ELR (cell line): ENCODE measurements at regions not wholly inside any gene's neighbourhood (a gene's known extent, or its start where the extent isn't known, plus 50 kb on each side); places are given as distances from the start of the nearest gene placed in this dataset.

Experiments
- DNase-seq: peaks from one replicate; pipeline ENCODE4 v3.0.0-alpha.2; 2015; ENCODE audit warnings: low read depth

DNA sequence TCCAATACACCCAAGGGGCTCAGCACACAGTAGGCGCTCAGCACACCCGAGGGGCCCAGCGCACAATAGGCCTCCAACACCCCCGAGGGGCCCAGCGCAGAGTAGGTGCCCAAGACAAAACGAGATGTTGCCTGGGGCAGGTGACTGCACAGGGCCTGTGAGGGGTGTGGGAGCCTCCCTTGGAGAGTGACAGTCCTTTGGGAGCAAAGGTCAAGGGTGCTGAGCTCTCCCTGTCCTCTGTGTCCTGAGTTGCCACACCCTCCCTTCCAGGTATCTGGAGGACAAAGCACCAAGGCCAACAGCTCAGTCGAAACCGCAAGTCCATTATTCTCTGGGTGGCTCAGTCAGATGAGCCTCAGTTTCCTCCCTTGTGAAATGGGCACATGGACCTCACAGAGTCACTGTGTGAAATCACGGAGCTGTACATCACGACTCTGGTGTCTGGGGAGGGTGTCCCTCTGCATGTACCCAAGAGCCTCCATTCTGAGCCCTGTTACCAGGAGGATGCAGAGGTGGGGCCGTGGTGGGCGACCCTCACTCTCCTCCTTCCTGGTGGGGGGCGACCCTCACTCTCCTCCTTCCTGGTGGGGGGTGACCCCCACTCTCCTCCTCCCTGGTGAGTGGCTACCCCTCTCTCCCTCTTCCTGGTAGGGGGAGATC, 81.3 kb downstream of the FOXL3 start:
- DNase-seq = peak; percentile 20

DNA sequence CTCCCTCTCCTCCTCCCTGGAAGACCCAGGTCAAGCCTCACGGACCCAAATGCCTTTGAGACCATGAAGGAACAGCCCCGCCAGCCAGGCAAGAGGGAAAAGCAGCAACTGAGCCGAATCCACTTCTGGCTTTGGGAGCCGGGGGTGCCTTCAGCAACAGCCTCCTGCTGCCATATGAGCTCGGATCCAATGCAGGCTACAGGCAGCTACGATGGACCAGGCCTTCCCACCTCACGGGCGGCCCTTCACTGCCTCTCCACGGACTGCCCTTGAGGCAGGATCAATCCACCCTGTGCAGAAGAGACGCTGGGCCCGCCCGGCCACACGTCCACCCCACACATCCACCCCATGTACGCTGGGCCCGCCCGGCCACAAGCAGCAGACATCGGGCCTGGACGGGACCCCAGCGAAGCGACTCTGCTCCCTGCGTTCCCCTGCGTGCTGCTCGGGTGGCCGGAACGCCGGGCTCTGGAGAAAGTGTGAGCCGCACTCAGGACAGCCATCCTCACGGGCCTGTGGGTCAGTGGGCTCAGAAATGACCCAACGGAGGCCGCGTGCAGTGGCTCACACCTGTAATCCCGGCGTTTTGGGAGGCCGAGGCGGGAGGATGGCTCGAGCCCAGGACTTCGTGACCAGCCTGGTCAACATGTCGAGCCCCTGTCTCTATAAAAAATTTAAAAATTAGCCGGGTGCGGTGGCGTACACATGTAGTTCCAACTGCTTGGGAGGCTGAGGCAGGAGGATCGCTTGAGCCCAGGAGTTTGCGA, 82.0 kb downstream of the FOXL3 start:
- DNase-seq = peak; percentile 31

DNA sequence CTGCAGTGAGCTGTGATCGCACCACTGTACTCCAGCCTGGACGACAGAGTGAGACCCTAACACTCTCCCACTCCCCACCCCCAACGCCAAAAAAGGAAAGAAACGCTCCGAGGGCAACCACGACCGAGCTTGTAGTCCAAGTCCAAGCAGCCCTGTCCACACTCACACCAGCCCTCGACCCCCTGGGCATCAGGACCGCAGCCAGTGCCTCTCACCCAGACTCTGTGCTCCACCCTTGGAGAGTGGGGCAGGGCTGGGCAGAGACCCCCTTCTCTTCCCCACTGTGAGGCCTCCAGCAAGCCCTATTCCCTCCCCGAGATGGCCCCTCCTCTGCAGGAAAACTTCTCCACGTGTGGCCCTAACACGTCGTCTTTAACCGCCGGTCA, 82.6 kb downstream of the FOXL3 start:
- DNase-seq = no peak

DNA sequence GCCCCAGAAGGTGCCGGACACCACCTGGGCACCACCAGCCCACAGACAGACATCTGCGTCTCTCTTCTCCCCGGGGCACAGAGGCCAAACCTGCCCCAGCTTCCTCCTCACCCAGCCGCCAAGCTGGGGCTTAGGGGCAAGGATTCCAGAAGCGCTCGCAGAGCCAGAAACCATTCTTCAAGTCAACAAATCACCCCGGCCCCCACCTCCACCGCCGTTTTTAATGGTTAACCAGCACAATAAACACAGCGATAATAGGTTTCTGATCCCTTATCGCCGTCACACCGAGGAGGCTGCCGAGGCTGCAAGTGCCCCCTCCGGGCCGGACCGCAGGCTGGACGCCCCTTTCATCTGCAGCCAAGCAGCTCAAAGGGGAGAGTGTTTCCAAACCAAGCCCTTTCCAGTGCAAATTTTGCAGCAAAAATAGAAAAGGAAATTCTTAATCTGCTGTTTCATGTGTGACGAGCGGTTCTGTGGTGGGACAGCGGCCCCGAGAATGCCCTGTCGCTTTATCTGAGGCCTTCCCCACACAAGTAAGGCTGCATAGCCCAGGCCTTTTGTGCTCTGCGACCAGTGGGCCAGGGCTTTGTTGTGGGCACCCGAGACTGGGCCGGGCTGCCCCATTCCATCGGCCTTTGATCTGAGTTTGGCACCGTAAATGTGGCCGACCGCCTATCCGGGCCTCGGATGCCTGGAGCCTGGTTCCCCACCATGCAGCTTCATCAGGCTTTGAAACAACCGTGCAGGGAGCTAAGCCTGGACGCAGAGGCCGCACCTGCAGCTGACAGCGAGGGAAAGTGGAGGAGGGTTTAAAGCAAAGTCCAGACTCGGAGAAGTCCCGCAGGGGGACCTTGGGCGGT, 83.2 kb downstream of the FOXL3 start:
- DNase-seq = no peak

DNA sequence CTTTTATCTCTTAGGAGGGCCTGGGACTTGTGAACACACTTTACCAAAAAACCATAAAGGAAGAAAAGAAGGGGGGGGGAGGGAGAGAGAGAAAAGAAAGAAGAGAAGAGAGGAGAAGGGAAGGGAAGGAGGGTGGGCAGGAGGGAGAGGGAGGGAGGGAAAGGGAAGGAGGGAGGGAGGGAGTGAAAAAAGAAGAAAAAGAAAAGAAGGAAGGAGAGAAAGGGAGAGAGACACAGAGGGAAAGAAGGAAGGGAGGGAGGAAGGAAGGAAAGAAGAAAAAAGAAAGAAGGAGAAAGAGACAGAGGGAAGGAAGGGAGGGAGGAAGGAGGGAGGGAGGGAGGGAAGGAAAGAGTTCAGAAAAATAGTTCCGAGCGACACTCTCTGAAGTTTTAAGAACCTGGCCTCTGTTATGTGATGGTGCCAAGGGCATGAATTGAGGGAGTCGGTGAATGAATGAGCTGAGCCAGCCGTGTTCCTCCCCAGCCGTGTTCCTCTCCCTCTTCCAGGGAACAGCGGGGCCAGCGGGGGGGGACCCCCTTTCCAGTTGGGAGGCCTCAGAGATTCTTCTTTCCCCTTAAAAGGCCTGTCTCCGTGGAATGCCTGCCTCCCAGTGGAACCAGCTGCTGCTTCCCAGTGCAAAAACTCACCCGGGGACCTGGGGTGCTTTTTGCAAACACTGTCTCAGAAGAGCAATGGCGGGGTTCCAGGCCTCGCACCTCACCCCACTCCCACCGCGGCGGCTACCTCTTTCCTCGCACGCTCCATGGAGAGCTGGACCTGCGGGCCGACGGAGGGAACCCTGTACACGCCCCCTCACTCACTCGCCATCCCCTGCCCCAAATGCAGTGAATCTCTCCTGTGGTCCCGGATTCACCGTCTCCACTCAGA, 84.1 kb downstream of the FOXL3 start:
- DNase-seq = no peak

DNA sequence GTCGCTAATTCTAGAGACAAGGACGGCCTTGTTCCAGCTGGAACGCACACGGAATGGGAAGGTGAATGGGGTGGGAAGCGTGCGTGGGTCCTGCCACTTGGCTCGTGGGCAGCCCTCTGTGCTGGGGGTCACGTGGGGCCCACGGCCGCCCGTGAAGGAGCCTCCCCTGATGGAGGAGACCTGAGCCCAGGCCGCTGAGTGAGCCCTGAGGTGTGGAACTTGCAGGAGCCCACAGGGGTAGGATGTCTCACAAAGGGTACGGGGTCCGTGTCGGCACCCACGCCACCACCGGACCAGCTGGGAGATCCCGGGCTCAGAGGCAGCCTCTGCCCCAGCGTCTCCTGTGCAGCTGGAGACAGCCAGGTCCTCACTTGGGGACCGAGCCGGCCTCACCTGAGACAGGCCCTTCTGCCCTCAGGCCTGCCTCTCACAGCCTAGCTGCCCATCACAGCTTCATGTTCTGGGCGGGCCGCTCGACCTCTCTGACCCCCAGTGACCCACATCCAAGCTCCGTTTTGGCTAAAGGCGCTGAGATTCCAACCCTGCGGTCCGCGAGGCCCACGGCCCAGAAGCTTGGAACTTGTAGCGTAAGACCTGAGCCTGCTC, 84.8 kb downstream of the FOXL3 start:
- no peak for DNase-seq

DNA sequence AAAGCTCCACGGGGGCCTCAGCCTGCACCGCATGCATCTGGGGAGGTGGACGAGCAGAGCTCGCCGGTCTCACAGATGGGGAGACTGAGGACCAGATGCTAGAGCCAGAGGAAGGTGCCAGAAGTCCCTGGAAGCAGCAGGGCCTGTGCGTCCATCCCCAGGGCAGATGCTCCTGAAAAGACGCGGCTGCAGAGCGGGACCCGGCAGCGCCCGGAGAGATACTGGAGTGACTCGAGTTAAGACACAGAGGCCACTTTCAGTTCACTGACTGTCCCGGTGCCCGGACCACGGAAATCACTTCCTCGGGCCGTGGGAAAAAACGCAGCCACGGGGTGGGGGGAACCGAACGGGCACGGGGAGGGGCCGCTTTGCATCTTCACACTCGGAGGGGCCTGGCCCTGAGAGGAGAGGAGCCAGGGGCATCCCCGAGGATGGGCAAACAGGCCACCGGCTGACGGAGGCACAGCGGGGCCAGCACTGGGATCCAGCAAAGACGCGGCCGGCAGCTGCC, 85.4 kb downstream of the FOXL3 start:
- no peak for DNase-seq

DNA sequence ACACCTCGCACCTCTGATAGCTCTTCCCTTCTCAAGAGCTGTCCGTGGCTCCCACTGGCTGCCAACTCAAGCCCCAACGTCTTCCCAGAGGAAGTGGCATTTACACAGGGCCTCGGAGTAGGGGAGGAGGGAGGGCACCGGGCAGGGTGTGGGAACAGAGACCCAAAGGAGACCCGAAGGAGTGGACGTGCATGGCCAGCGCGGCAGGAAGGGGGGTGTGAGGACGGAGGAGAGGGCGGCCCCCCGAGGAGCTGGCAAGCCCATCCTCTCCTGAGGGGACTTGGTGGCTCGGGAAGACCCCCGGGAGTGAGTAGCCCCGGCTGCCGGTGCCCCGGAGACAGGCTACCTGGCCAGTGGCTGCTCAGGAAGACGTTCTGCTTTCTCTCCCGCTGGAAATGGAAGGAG, 85.9 kb downstream of the FOXL3 start:
- DNase-seq = no peak

DNA sequence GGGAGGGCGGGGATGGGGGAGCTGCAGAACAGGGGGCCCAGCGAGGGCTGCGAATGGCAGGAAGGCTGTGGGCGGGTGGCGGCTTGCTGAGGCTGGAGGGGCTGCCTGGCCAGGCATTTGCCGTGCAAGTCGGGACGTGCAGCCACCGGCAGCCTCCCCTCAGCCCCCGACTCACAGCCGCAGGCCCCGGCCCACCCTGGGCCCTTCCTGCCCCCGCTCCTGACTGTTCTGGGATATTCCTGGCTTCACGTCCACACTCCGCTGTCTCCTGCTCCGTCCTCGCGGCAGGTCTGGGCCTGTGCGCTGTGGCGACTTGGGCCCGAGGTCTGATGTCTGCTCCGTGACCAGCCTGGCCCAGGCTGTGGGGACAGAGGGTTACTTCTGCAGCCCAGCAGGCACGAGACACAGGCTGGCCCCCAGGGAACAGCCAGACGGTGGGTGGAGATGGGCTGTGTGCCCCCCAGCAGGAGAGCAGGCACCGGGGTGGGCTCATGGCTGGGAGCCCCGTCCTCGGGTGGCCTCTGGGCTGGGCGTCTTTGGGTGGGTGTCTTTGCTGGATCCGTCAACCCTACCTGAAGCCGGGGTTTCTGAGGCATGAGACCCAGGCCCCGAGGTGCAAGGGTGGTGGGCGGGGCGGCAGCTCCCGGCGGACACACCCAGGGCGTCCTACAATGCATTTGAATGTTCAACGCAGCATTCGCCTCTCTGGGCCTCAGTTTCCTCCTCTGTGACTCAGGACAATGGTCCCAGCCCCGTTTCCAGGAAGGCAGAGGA, 86.5 kb downstream of the FOXL3 start:
- DNase-seq = no peak

DNA sequence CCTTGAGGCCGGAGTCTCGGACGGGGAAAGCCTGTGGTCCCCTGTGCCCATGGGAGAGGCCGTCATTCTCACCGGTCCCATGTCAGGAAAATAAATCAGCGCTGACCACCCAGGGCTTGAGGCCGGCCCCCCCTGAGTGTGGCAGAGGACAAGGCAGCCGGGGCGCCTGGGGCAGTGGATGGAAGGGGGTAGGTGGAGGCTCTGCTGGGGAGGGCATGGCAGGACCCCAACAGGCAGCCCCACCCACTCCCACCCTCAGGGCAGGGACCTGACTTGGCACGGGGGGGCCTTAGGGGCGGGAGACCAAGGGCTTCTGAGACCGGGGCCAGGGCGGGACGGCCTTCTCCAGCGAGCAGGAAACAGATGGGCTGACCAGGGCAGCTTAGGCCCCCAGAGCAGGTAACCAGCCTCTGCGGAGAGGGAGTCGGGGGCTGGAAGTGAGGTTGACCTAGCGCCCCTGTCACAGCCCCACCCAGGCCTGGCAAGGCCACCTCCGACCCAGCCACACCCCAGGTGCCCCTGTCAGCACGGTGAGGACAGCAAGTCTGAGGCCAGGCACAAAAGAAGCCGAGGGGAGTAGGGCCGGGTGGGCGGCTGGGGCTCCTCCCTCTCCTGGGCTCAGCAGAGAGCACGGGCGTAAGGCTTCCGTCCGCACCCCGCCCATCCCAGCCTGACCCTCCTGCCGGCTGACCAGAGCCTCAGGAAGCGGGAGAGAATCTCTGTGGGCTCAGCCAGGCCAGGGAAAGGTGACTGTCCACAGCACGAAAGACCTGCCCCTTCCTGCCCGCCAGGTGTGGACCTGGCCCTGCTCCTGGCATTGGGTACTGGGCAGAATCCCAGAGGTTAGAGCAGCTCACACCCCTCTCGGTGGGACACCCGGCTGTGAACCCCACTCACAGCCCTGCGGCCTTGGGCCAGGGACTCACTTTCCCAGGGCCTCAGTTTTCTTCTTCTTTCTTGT, 87.4 kb downstream of the FOXL3 start:
- no peak for DNase-seq

DNA sequence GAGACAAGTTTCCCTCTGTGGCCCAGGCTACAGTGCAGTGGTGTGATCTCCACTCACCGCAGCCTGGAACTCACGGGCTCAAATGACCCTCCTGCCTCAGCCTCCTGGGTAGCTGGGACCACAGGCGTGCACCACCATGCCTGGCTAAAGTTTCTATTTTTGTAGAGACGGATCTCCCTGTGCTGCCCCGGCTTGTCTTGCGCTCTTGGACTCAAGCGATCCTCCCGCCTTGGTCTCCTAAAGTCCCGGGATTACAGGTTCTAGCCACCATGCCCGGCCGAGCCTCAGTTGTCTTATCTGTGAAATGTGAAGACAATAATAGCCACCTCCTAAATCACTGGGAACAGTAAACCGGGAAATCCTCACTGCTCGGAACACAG, 88.1 kb downstream of the FOXL3 start:
- DNase-seq = no peak

DNA sequence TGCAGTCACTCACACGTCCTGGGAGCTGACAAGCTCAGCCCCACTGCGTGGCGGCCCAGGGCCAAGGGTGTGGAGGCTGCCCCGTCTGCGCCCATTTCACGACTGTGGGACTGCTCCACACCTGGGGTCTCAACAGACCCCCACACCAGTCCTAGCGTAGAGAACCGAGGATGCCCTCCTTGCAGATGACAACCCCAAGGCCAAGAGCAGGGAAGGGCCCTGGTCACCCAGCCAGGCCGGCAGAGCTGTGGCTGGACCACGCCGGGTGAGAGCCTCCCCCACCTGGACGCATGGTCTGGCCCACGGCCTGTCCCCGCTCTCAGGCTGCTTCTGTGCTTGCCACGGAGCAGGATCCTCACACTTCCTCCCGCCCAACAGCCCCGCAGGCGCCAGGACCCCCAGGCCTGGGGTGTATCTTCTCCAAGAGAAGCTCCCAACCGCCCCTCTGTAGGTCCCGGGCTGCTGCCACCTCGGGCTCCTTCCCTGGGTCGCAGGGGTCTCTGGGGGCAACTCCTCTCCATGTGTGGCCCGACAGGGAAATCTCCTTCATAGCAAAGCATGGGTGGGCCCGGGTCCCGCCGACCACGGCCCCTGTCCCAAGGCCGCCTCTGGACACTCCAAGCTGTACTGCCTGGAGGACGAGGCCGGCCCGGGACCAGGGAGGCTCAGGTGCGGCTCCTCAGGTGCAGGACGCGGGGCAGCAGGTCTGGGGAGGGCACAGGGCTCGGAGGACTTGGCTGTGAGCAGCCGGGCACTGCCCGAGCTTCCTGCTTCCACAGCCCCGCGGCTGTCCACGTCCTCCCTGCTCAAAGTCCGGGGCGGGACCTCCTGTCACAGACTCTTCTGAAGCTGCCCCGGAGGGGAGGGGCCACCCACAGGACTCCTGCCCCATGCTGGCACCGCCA, 88.8 kb downstream of the FOXL3 start:
- DNase-seq = no peak

DNA sequence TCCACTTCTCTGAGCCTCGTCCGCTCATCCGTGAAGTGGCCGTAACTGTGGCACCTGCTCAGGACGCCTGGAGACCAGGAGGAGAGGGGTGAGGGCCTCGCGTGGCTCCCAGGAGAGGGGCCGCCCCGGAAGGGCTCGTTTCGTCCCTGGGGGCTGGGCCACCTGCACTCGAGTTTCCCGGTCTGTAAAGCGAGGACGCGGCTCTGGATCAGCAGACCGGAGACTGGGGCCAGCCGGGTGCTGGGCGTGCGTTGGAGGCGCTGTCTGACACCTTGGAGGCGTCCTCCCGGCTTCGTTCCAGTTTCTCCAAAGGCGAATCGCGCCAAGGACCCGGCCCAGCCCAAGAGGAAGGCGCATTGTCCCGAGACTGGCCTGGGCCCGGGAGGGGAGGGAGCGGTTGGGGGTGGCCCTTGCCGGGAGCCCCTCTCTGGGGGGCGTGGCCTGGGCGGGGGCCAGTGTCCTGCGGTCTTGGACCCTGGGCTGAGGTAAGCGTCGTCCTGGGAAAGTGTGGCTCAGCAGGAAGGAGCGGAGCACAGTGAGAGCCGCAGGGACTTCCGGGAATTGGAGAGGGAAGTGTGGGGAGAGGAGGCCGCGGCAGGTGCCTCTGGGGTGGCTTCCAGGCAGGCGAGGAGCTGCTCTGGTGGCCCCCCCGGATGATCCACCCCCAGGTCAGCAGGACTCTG, 89.6 kb downstream of the FOXL3 start:
- DNase-seq = no peak

DNA sequence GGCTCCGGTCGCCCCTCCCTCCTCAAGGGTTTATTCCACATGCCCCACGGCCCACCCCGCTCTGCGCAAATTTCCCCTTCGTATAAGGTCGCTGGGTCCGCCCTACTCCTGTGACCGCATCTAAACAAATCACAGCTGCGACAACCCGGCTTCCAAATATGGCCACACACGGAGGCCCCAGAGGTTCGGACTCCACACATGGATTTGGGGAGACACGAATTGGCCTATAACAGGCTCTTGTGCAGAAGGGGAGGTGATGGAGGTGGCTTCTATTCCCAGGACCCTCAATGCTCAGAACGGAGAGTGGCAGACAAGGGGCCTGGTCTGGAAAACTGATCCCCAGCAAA, 90.1 kb downstream of the FOXL3 start:
- no peak for DNase-seq

DNA sequence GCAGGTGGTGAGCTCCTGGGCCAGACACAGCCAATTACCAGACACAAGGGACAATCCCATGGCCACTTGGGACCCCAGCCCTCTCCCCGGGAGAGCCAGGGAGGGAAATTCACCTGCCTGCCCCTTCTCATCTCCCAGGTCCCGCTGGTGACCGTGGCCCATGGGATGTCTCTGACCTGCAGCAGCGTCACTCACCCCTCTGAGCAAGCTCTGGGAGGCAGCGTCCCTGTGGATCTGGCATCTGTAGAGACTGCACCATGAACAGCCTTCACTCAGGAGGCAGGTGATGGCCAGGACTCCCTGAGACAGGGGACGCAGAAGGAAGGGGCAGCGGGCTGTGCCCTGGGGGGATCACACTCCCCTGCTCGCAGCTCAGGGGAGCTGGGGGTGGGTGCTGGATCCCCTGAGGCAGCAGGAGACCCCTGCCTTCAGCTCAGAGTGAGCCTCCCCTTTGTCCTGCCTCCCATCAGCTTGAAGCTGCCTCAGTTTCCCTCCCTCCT, 90.8 kb downstream of the FOXL3 start:
- no peak for DNase-seq

DNA sequence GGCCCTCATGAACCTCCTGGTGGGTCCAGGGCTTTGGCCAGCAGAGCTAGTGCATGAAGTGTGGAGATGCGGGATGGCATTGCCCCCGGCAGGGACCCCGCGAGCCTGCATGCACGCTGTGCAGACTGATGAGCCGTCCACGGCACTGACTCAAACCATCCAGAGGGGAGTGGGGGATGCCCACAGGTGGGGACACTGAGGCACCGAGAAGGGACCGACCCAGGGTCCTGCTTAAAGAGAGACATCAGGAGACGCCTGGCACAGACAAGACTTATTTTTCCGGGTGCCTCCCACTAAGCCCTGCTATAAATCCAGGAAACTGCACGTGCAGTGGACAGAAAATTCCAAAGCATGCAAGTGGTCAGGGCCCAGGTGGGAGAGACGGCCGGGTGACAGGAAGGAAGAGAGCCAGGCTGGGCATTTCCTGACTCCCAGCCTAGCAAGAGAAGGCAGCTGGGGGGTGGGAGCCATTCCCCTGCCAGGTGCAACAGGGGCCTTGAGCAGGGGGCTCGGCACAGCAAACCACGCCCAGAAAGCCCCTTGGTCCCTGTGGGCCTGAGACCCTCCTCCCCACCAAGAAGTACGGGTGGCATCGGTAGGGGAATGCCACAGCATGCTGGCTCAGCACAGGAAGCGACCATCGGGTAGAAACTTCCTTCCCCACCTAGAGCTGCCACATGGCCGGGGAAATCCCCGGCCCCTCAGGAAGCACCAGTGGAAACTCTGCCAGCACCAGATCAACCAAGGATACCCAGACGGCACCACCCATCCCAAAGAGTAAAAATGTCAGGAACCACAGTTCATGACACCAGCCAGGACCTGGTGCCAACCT, 91.5 kb downstream of the FOXL3 start:
- no peak for DNase-seq

DNA sequence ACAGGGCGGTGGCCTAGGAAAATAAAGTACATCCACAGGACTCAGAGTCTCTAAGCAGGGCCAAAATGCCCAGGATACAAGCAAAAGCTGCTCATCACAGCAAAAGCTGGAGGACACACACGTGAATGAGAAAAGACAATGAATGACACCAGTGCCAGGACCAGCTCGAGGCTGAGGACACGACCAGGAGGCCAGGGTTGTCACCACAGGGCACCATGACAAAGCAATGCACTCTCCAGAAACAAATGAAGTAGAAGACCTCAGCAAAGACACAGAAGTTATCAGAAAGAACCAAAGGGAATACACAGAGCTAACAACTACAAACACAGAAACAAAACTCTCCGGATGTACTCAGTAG, 92.1 kb downstream of the FOXL3 start:
- DNase-seq = no peak
